ENCODE measurements at regions not wholly inside any gene's neighbourhood (a gene's known extent, or its start where the extent isn't known, plus 50 kb on each side); places are given as distances from the start of the nearest gene placed in this dataset.

DNA sequence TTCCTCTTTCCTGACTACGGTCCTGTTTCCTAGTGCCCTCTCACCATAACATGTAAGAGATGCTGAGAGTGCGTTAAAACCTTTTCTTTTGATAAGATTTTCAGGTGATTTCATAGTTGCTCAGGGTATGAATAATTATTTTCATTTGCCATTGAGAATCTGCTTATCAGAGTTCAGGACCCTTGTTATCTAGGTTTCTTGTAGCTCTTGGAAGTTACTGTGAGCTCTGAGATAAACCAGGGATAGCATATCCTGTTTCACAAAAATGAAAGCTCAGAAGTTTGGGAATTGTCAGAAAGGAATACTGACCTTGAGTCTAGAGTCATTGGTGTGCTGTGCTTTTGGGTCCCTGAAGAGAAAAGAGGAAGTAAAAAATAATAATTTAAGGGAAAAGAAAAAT, 76.8 kb upstream of the PRKG1 start:
- Histone ChIP-seq H3K9ac (ENCODE audit: low read depth in 1 of 2, low read length in 2 of 2) (no peak overlapping the region), H3K36me3 (ENCODE audit: control insufficient read depth in 1 of 2, insufficient read depth in 2 of 2, low read length in 2 of 2) (no peaks in the 10 kb centered on the region), H3K27me3 (ENCODE audit: control insufficient read depth in 1 of 2, insufficient read depth in 2 of 2, low read length in 2 of 2) (no peaks in the 10 kb centered on the region), H3K27ac (ENCODE audit: low read depth, low read length) (no peak overlapping the region), H3K4me3 (ENCODE audit: low read depth in 1 of 2, low read length in 2 of 2) (no peak overlapping the region), H3K4me1 (ENCODE audit: control insufficient read depth in 1 of 2, insufficient read depth in 2 of 2, low read length in 2 of 2) (peaks cover 0 to 9% of the 10 kb centered on the region in 2 donors), H3K9me3 (ENCODE audit: control insufficient read depth in 1 of 2, low read length in 2 of 2) (no peaks in the 10 kb centered on the region)

DNA sequence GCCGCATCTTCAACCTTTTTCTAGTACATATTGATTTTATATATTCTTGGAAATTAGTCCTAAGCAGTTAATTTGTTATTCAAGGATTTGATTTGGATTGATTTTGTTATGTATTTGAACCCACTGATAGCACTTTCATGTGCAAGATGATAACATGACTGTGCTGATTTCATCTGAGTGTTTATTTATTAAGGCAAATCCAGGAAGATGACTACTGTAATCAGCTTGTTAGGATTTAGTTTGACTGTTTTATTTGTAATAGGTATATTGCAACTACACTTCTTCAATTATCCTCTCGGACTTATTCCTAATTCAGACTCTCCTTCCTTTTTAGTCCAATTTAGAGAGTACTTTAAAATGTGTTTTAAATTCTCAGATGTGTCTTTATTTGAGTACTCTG, 75.1 kb upstream of the PRKG1 start:
- H3K36me3 ChIP-seq (ENCODE audit: control insufficient read depth in 1 of 2, insufficient read depth in 2 of 2, low read length in 2 of 2), result no peaks in the 10 kb centered on the region
- no peaks in the 10 kb centered on the region for H3K4me1 ChIP-seq (ENCODE audit: control insufficient read depth in 1 of 2, insufficient read depth in 2 of 2, low read length in 2 of 2)
- no peak overlapping the region for H3K9ac ChIP-seq (ENCODE audit: low read depth in 1 of 2, low read length in 2 of 2)
- H3K27me3 ChIP-seq (ENCODE audit: control insufficient read depth in 1 of 2, insufficient read depth in 2 of 2, low read length in 2 of 2), result no peaks in the 10 kb centered on the region
- H3K27ac ChIP-seq (ENCODE audit: low read depth, low read length), result no peak overlapping the region
- H3K4me3 ChIP-seq (ENCODE audit: low read depth in 1 of 2, low read length in 2 of 2), result no peak overlapping the region
- no peaks in the 10 kb centered on the region for H3K9me3 ChIP-seq (ENCODE audit: control insufficient read depth in 1 of 2, low read length in 2 of 2)

- Histone ChIP-seq H3K36me3 (ENCODE audit: control insufficient read depth in 1 of 2, insufficient read depth in 2 of 2, low read length in 2 of 2) (no peaks in the 10 kb centered on the region), H3K27me3 (ENCODE audit: control insufficient read depth in 1 of 2, insufficient read depth in 2 of 2, low read length in 2 of 2) (no peaks in the 10 kb centered on the region), H3K4me3 (ENCODE audit: low read depth in 1 of 2, low read length in 2 of 2) (no peak overlapping the region), H3K9me3 (ENCODE audit: control insufficient read depth in 1 of 2, low read length in 2 of 2) (no peaks in the 10 kb centered on the region), H3K9ac (ENCODE audit: low read depth in 1 of 2, low read length in 2 of 2) (no peak overlapping the region), H3K4me1 (ENCODE audit: control insufficient read depth in 1 of 2, insufficient read depth in 2 of 2, low read length in 2 of 2) (no peaks in the 10 kb centered on the region), H3K27ac (ENCODE audit: low read depth, low read length) (no peak overlapping the region)
Observed at GRCh38 chr10:51000164-51000563, 74.1 kb upstream of the PRKG1 start.

- Histone ChIP-seq H3K36me3 (ENCODE audit: control insufficient read depth in 1 of 2, insufficient read depth in 2 of 2, low read length in 2 of 2) (no peaks in the 10 kb centered on the region), H3K4me3 (ENCODE audit: low read depth in 1 of 2, low read length in 2 of 2) (no peak overlapping the region), H3K9ac (ENCODE audit: low read depth in 1 of 2, low read length in 2 of 2) (no peak overlapping the region), H3K4me1 (ENCODE audit: control insufficient read depth in 1 of 2, insufficient read depth in 2 of 2, low read length in 2 of 2) (no peaks in the 10 kb centered on the region), H3K27ac (ENCODE audit: low read depth, low read length) (no peak overlapping the region), H3K9me3 (ENCODE audit: control insufficient read depth in 1 of 2, low read length in 2 of 2) (no peaks in the 10 kb centered on the region), H3K27me3 (ENCODE audit: control insufficient read depth in 1 of 2, insufficient read depth in 2 of 2, low read length in 2 of 2) (no peaks in the 10 kb centered on the region)
Observed at GRCh38 chr10:51000976-51001375, 73.3 kb upstream of the PRKG1 start.

GRCh38 chr10:51001587-51001986, 72.7 kb upstream of the PRKG1 start:
- H3K36me3 ChIP-seq (ENCODE audit: control insufficient read depth in 1 of 2, insufficient read depth in 2 of 2, low read length in 2 of 2), result no peaks in the 10 kb centered on the region
- no peak overlapping the region for H3K4me3 ChIP-seq (ENCODE audit: low read depth in 1 of 2, low read length in 2 of 2)
- no peak overlapping the region for H3K9ac ChIP-seq (ENCODE audit: low read depth in 1 of 2, low read length in 2 of 2)
- H3K27me3 ChIP-seq (ENCODE audit: control insufficient read depth in 1 of 2, insufficient read depth in 2 of 2, low read length in 2 of 2), result no peaks in the 10 kb centered on the region
- no peaks in the 10 kb centered on the region for H3K9me3 ChIP-seq (ENCODE audit: control insufficient read depth in 1 of 2, low read length in 2 of 2)
- H3K4me1 ChIP-seq (ENCODE audit: control insufficient read depth in 1 of 2, insufficient read depth in 2 of 2, low read length in 2 of 2), result no peaks in the 10 kb centered on the region
- no peak overlapping the region for H3K27ac ChIP-seq (ENCODE audit: low read depth, low read length)

- no peaks in the 10 kb centered on the region for H3K27me3 ChIP-seq (ENCODE audit: control insufficient read depth in 1 of 2, insufficient read depth in 2 of 2, low read length in 2 of 2)
- no peak overlapping the region for H3K4me3 ChIP-seq (ENCODE audit: low read depth in 1 of 2, low read length in 2 of 2)
- no peaks in the 10 kb centered on the region for H3K4me1 ChIP-seq (ENCODE audit: control insufficient read depth in 1 of 2, insufficient read depth in 2 of 2, low read length in 2 of 2)
- H3K9ac ChIP-seq (ENCODE audit: low read depth in 1 of 2, low read length in 2 of 2), result no peak overlapping the region
- H3K9me3 ChIP-seq (ENCODE audit: control insufficient read depth in 1 of 2, low read length in 2 of 2), result no peaks in the 10 kb centered on the region
- H3K27ac ChIP-seq (ENCODE audit: low read depth, low read length), result no peak overlapping the region
- no peaks in the 10 kb centered on the region for H3K36me3 ChIP-seq (ENCODE audit: control insufficient read depth in 1 of 2, insufficient read depth in 2 of 2, low read length in 2 of 2)
Observed at GRCh38 chr10:51002469-51002868, 71.8 kb upstream of the PRKG1 start.

DNA sequence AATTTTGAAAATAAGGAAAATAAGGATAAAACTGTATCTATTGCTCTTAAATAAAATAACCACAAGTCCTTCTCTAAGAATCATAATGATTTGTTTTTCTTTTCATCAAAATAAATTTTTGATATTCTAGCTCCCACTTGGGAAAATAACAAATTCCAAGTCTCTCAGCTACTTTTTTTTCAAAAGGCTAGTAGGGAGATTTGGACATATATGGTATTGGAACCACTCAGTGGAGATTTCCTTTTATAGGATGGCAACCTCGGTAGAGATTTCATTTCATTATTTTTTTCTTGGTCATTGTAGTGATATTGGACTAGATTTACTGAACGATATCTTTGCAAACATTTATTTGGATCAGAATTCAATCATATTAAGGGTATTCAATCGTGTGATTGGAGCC, 69.5 kb upstream of the PRKG1 start:
- H3K9ac ChIP-seq (ENCODE audit: low read depth in 1 of 2, low read length in 2 of 2), result no peak overlapping the region
- H3K27me3 ChIP-seq (ENCODE audit: control insufficient read depth in 1 of 2, insufficient read depth in 2 of 2, low read length in 2 of 2), result no peaks in the 10 kb centered on the region
- no peak overlapping the region for H3K4me3 ChIP-seq (ENCODE audit: low read depth in 1 of 2, low read length in 2 of 2)
- no peaks in the 10 kb centered on the region for H3K4me1 ChIP-seq (ENCODE audit: control insufficient read depth in 1 of 2, insufficient read depth in 2 of 2, low read length in 2 of 2)
- H3K36me3 ChIP-seq (ENCODE audit: control insufficient read depth in 1 of 2, insufficient read depth in 2 of 2, low read length in 2 of 2), result no peaks in the 10 kb centered on the region
- no peak overlapping the region for H3K27ac ChIP-seq (ENCODE audit: low read depth, low read length)
- no peaks in the 10 kb centered on the region for H3K9me3 ChIP-seq (ENCODE audit: control insufficient read depth in 1 of 2, low read length in 2 of 2)

- Histone ChIP-seq H3K4me3 (ENCODE audit: low read depth in 1 of 2, low read length in 2 of 2) (no peak overlapping the region), H3K36me3 (ENCODE audit: control insufficient read depth in 1 of 2, insufficient read depth in 2 of 2, low read length in 2 of 2) (no peaks in the 10 kb centered on the region), H3K4me1 (ENCODE audit: control insufficient read depth in 1 of 2, insufficient read depth in 2 of 2, low read length in 2 of 2) (no peaks in the 10 kb centered on the region), H3K9ac (ENCODE audit: low read depth in 1 of 2, low read length in 2 of 2) (no peak overlapping the region), H3K9me3 (ENCODE audit: control insufficient read depth in 1 of 2, low read length in 2 of 2) (no peaks in the 10 kb centered on the region), H3K27me3 (ENCODE audit: control insufficient read depth in 1 of 2, insufficient read depth in 2 of 2, low read length in 2 of 2) (no peaks in the 10 kb centered on the region), H3K27ac (ENCODE audit: low read depth, low read length) (no peak overlapping the region)
Observed at GRCh38 chr10:51005551-51005950, 68.7 kb upstream of the PRKG1 start.

DNA sequence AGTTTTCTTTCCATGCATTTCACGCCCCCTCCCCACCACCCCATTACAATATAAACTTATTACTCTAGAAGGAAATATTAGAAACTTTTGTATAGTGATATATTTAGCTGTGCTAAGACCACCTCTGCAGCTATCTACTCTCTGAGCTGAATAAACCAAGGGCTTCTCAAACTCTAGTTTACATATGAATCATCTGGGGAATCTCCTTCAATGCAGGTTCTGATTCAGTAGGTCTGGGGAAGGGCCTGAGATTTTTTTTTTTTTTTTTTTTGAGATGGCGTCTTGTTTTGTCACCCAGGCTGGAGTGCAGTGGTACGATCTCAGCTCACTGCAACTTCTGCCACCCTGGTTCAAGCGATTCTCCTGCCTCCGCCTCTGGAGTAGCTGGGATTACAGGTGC, 67.6 kb upstream of the PRKG1 start:
- Histone ChIP-seq H3K27me3 (ENCODE audit: control insufficient read depth in 1 of 2, insufficient read depth in 2 of 2, low read length in 2 of 2) (no peaks in the 10 kb centered on the region), H3K9ac (ENCODE audit: low read depth in 1 of 2, low read length in 2 of 2) (no peak overlapping the region), H3K27ac (ENCODE audit: low read depth, low read length) (no peak overlapping the region), H3K4me3 (ENCODE audit: low read depth in 1 of 2, low read length in 2 of 2) (no peak overlapping the region), H3K9me3 (ENCODE audit: control insufficient read depth in 1 of 2, low read length in 2 of 2) (no peaks in the 10 kb centered on the region), H3K4me1 (ENCODE audit: control insufficient read depth in 1 of 2, insufficient read depth in 2 of 2, low read length in 2 of 2) (no peaks in the 10 kb centered on the region), H3K36me3 (ENCODE audit: control insufficient read depth in 1 of 2, insufficient read depth in 2 of 2, low read length in 2 of 2) (no peaks in the 10 kb centered on the region)

- H3K36me3 ChIP-seq (ENCODE audit: control insufficient read depth in 1 of 2, insufficient read depth in 2 of 2, low read length in 2 of 2), result no peaks in the 10 kb centered on the region
- no peak overlapping the region for H3K9ac ChIP-seq (ENCODE audit: low read depth in 1 of 2, low read length in 2 of 2)
- H3K27me3 ChIP-seq (ENCODE audit: control insufficient read depth in 1 of 2, insufficient read depth in 2 of 2, low read length in 2 of 2), result no peaks in the 10 kb centered on the region
- no peaks in the 10 kb centered on the region for H3K9me3 ChIP-seq (ENCODE audit: control insufficient read depth in 1 of 2, low read length in 2 of 2)
- no peaks in the 10 kb centered on the region for H3K4me1 ChIP-seq (ENCODE audit: control insufficient read depth in 1 of 2, insufficient read depth in 2 of 2, low read length in 2 of 2)
- no peak overlapping the region for H3K4me3 ChIP-seq (ENCODE audit: low read depth in 1 of 2, low read length in 2 of 2)
- no peak overlapping the region for H3K27ac ChIP-seq (ENCODE audit: low read depth, low read length)
Observed at GRCh38 chr10:51007781-51008180, 66.5 kb upstream of the PRKG1 start.

DNA sequence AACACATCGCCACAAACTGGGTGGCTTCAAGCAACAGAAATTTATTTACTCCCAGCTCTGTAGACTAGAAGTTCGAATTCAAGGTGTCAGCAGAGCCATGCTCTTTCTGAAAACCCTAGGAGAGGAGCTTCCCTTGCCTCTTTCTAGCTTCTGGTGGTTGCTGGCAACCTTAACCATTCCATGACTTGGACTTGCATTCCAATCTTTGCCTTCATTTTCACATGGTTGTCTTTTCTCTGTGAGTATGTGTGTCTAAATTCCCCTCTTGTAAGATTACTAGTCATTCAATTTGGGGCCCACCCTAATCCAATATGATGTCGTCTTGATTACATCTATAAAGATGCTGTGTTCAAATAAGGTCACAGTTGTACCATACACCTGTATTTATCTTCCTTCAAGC, 65.9 kb upstream of the PRKG1 start:
- Histone ChIP-seq H3K27me3 (ENCODE audit: control insufficient read depth in 1 of 2, insufficient read depth in 2 of 2, low read length in 2 of 2) (no peaks in the 10 kb centered on the region), H3K9ac (ENCODE audit: low read depth in 1 of 2, low read length in 2 of 2) (no peak overlapping the region), H3K4me1 (ENCODE audit: control insufficient read depth in 1 of 2, insufficient read depth in 2 of 2, low read length in 2 of 2) (no peaks in the 10 kb centered on the region), H3K9me3 (ENCODE audit: control insufficient read depth in 1 of 2, low read length in 2 of 2) (no peaks in the 10 kb centered on the region), H3K27ac (ENCODE audit: low read depth, low read length) (no peak overlapping the region), H3K36me3 (ENCODE audit: control insufficient read depth in 1 of 2, insufficient read depth in 2 of 2, low read length in 2 of 2) (no peaks in the 10 kb centered on the region), H3K4me3 (ENCODE audit: low read depth in 1 of 2, low read length in 2 of 2) (no peak overlapping the region)
